HL-60/S4 (cell line): ENCODE measurements at regions not wholly inside any gene's neighbourhood (a gene's known extent, or its start where the extent isn't known, plus 50 kb on each side); places are given as distances from the start of the nearest gene placed in this dataset.

Experiments used
- in situ Hi-C: fragments of 300-500 bp; cut with MboI; formaldehyde crosslinking; loops from 2 replicates; pipeline ENCODE4 v1.14.3; 2022; ENCODE audit warnings: low sequenced_read_pairs

GRCh38 chr13:85742355-85742754 lies 56.9 kb downstream of the SLITRK6 start:
- in situ Hi-C loops, result no loop called here

DNA sequence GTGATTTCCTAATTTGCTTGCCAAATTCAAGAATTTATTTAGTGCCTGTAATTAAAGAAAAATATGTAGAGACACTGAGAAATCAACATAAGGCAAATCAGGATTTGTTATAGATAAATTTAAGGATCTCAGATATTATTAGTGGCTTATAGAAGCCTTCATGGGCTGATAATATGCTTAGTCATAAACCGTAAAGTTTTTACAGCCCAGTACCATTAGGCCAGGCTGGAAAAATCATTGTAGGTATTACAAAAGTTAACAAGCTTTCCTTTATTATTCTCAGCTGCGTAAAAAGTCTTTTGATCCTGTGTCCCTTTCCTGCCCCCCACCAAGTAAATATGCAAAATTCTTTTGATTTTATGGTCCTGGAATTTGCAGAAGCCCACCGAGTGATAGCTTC lies 58.2 kb downstream of the SLITRK6 start:
- in situ Hi-C loops, result no loop called here

GRCh38 chr13:85738696-85739320 lies 60.4 kb downstream of the SLITRK6 start:
- in situ Hi-C loops, result no loop called here

DNA sequence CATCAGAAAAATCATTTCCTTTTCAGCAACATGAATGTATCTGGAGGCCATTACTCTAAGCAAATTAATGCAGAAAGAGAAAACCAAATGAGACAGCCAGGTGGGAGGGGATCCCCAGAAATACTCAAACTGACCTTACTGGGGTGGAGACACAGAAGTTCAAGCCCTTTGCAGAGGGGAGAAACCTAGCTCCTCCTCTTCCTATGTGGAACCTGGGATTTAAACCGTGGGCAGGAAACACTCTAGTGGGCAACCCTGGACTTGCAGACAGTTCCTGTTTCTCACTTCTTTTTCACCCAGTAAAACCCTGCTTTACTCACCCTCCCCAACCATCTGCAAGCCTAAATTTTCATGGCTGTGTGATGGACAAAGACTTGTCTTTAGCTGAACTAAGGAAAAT lies 61.3 kb downstream of the SLITRK6 start:
- in situ Hi-C loops, result no loop called here

GRCh38 chr13:85729296-85729695 lies 69.9 kb downstream of the SLITRK6 start:
- in situ Hi-C loops, result no loop called here

DNA sequence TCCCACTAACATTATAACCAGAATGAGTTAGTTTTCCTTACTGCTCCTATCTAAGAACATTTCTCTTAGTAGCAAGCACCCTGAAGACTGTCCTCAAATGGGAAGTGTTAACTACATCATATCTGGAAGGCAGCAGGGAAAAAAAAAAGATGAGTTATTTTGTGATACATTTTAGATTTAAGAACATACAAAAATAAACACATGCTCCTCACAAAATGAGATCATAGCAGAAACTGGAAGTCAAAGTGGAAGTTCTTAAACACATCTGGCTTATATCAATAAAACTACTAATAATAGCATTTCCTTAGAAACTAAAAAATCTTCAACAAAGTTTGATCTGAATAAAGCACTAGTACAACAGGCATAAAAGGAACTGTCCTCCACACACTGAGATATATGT lies 70.4 kb downstream of the SLITRK6 start:
- in situ Hi-C loops, result no loop called here

DNA sequence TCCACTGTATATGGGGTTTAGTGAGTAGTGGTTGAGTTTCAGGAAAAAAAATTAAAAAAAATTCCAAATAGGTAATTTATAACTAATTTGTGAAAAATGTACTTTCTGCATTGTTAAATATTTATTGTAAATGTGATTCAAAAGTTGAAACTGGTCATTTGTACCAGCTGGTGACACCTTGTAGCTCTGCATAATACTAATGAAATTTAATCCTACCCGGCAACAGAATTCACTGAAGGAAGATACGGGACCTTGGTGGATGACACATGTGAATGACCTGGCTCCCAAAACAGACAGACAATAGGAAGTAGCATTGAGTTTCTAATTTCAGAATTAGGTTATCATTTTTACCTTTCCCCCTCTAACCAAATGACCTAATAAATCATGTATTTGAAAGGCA lies 73.8 kb downstream of the SLITRK6 start:
- in situ Hi-C loops, result no loop called here

DNA sequence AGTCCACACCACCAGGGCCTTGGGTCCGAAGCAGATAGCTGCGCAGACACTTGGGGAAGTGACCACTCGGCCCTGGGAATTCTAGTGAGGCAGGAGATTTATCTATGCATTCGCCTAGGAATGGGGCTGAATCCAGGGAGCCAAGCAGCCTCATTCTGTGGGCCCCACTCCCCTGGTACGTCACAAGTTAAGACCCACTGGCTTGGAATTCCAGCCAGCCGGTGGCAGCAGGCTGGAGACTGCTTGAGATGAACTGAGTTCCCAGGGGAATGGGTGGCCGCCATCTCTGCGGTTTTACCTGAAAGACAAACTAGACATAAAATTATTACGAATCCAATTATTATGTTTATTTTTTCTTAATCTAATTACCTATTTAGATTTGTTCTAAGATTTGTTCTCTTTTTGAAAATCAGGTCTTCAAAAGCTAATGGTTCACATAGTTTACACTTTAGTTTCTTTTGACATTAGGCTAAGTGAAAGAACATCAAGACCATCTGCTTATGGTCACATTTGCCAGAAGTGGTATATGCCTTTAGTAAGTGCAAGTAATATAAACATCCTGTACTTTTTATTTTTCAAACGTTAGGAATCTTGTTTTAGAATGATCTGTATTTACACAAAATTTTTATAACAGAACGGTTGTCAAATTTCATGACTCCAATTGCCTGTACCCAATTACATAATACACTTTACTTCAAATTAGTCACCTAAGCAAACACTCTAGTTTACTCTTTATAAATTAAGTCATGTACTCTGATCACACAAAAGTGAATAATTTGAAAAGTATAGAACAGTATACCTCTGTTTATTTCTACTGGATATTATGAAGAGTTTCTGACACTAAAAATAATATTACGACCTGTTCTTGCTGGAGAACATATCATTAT lies 74.4 kb downstream of the SLITRK6 start:
- in situ Hi-C loops, result no loop called here

- in situ Hi-C loops, result no loop called here
Measured at GRCh38 chr13:85719749-85720148, 79.5 kb downstream of the SLITRK6 start.

DNA sequence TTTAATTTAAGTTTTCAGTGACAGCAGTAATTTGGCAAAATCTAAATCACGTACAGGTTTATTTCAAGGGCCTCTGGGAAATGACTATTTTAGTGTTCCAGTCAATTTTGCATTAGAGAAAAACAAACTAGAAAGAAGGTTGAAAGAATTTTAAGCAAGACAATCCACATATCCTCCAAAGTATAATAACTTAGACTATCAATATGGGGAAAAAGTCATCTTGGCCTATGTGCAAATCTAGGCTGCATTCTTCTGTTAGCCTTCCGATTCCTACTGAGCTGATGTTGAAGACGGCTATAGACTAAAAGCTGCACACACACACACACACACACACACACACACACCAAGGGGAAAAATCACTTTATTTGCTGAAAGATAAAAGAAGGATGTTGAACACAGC lies 81.3 kb downstream of the SLITRK6 start:
- in situ Hi-C loops, result no loop called here

DNA sequence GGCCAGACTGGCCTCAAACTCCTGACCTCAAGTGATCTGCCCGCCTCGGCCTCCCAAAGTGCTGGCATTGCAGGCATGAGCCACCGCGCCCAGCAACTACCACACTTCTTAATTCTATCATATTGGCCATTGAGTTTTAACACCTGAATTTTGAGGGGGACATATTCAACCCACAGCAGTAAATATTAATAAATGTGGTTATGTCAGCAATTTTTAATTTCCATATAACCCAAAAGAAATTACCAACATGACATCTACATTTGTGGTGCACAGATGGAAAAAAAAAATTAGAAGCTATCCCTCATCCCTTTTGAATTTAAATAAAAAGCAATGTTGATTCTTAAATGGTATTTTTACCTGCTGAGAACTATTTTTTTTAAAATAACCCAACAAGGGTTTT lies 88.7 kb downstream of the SLITRK6 start:
- in situ Hi-C loops, result no loop called here

DNA sequence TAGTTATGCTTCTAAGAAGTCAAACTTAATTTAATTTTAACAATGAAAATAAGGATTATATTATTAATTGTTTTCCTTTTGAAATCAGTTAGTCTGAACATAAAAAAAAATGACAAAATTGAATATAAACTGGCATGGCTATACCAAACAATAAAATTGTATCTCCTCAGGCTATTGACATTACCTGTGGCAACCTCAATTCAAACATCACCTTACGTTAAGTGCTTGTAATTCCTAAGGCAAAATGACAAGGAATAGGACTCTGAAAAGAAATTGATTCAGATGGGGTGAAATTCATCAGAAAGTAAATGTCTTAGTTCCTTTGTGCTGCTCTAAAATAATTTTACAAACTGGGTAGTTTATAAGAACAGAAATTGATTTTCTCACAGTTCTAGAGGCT lies 89.5 kb downstream of the SLITRK6 start:
- in situ Hi-C loops, result no loop called here

GRCh38 chr13:85709072-85709471 lies 90.1 kb downstream of the SLITRK6 start:
- in situ Hi-C loops, result no loop called here

GRCh38 chr13:85700906-85701305 lies 98.3 kb downstream of the SLITRK6 start:
- in situ Hi-C loops, result no loop called here

DNA sequence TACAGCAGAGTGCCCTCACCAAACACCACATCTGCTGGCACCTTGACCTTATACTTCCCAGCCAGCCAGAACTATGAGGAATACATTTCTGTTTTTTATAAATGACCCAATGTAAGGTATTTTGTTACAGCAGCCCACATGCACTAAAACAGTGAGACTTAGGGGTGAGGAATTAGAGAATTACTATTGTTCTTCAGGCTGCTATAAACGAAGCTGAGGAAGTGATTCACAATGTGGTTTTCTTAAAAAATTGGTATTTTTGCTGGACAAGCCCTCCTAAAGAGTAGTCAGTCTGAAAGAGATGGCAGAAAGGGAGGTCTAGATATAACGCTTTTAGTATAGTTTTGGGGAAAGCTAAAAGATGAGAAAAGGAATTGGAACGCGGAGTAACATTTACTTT lies 101.0 kb downstream of the SLITRK6 start:
- in situ Hi-C loops, result no loop called here

- in situ Hi-C loops, result no loop called here
Measured at GRCh38 chr13:85694992-85695391, 104.2 kb downstream of the SLITRK6 start.

- in situ Hi-C loops, result no loop called here
Measured at GRCh38 chr13:85693889-85694511, 105.2 kb downstream of the SLITRK6 start.

DNA sequence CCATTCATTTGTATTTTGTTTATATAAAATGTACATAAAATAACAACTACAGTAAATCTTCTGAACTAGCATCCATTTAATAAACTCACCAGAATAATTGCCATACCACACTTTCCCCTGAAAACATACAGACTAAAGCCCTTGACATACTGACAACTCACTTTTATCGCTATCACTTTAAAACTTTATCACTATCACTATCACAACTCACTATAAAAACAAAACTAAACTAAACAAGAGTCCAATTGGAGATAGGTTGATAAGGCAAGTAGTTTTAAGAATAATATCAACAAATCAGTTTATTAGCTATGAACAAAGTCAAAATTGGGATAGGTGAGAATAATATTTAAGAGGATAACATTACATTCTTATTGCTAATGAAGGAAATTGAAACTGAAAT lies 108.9 kb downstream of the SLITRK6 start:
- in situ Hi-C loops, result no loop called here

DNA sequence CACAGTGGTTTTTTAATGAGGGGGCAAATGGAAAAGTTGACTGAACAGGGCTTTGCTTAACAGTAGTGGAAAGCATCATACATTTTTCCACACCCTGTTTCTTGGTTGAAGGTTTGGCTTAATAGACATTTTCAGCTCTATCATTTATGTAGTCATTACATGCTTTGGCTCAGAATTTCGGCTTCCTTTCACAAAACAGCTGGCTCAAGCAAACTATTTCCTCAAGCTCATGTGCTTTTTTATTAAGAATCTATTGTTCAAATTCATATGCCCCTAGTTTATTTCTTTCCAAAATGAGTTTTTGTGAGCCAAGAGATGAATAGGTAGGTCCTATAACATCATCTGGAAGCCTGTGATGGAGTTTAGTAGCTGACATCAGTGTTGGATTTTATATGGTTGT lies 113.8 kb downstream of the SLITRK6 start:
- in situ Hi-C loops, result no loop called here

- in situ Hi-C loops, result no loop called here
Measured at GRCh38 chr13:85675151-85675907, 123.9 kb downstream of the SLITRK6 start.

- in situ Hi-C loops, result no loop called here
Measured at GRCh38 chr13:85671336-85671735, 127.9 kb downstream of the SLITRK6 start.
